Right lobe of liver (tissue), 6 donors: ENCODE measurements at regions not wholly inside any gene's neighbourhood (a gene's known extent, or its start where the extent isn't known, plus 50 kb on each side); places are given as distances from the start of the nearest gene placed in this dataset.

Experiments used
- ATAC-seq, 4 donors: fragments of 200-7000 bp; cut with Tn5 transposase; one replicate each; pipeline ENCODE4 v1.9.1; 2020; ENCODE audit warnings: mild to moderate bottlenecking in 4 of 4, moderate library complexity in 4 of 4
- DNase-seq, 3 donors: peaks; one replicate each; pipeline ENCODE4 v3.0.0-alpha.2; 2020
- H3K27ac ChIP-seq, 3 donors: fragments of 200-600 bp; one replicate each; pipeline ENCODE4 v1.8.0; 2022
- H3K27me3 ChIP-seq, 2 donors: fragments of 200-600 bp; one replicate each; pipeline ENCODE4 v1.8.0; 2022
- H3K36me3 ChIP-seq, 4 donors: fragments of 200-600 bp; sonication (generic) in 1 of 4; one replicate each; pipeline versions ENCODE4 v1.5.1 to v1.8.0; 2017 to 2022; ENCODE audit warnings: control low read depth in 1 of 4
- H3K4me1 ChIP-seq, 4 donors: fragments of 200-600 bp; sonication (generic) in 1 of 4; one replicate each; pipeline versions ENCODE4 v1.5.1 to v1.8.0; 2017 to 2022; ENCODE audit warnings: control low read depth in 1 of 4
- H3K4me3 ChIP-seq, 3 donors: fragments of 200-600 bp; one replicate each; pipeline ENCODE4 v1.8.0; 2022
- H3K9me3 ChIP-seq, 4 donors: fragments of 200-600 bp; sonication (generic) in 1 of 4; one replicate each; pipeline versions ENCODE4 v1.5.1 to v1.8.0; 2017 to 2022; ENCODE audit warnings: control low read depth in 1 of 4
- POLR2A ChIP-seq: fragments of 450-650 bp; IDR thresholded peaks from one replicate; pipeline ENCODE4 v1.6.1; 2017; ENCODE audit warnings: antibody characterized with exemption, mild to moderate bottlenecking
- WGBS: methylation state at CpG from one replicate; pipeline ENCODE4 v1.1.6; 2018; ENCODE audit warnings: low coverage, low lambda C conversion rate; ENCODE audit not compliant: insufficient coverage; ENCODE audit errors: missing lambda C conversion rate; 5-methylcytosine and 5-hydroxymethylcytosine counted together
- intact Hi-C, 2 donors: fragments of 100-400 bp; cut with DNase I; formaldehyde crosslinking; loops; one replicate each; pipeline versions ENCODE4 v1.11.2 to v1.14.1; 2022
- TF ChIP-seq, protein P1 (sequence below), 4 donors: fragments of 200-600 bp in 3 of 4; fragments of 450-650 bp in 1 of 4; IDR thresholded peaks; one replicate each; pipeline versions ENCODE4 v1.5.1 to v1.8.0; 2016 to 2022; ENCODE audit warnings: antibody characterized with exemption in 4 of 4, mild to moderate bottlenecking in 2 of 4
- donor health status: DM: no; HTN: yes; CAD: no.
- donor health status: DM: no; HTN: no; CAD: no.
- donor health status: DM: no; HTN: no; CAD: no.
- donor health status: DM: no; HTN: yes; CAD: no.
- donor health status: DM: no; HTN: yes; CAD: no.

DNA sequence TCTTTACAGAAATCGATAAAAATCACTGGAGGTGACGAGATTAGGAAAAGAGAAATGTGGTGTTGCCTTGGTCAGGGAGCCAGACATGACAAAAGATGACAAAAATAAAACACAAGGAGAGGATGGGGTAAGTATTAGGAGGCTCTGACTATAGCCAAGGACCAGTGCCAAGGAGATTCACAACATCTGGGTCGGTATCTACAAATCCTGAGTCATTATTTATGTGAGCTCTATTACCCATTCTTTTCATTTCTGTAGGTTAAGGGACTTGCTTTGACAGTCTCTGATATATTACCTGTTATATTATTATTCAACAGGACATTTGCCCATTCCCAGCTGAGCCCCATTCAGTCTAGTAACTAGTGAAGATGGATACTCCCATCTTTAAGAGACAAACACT is 120.8 kb downstream of the TYW3 start:
- TF ChIP-seq, protein P1, sequence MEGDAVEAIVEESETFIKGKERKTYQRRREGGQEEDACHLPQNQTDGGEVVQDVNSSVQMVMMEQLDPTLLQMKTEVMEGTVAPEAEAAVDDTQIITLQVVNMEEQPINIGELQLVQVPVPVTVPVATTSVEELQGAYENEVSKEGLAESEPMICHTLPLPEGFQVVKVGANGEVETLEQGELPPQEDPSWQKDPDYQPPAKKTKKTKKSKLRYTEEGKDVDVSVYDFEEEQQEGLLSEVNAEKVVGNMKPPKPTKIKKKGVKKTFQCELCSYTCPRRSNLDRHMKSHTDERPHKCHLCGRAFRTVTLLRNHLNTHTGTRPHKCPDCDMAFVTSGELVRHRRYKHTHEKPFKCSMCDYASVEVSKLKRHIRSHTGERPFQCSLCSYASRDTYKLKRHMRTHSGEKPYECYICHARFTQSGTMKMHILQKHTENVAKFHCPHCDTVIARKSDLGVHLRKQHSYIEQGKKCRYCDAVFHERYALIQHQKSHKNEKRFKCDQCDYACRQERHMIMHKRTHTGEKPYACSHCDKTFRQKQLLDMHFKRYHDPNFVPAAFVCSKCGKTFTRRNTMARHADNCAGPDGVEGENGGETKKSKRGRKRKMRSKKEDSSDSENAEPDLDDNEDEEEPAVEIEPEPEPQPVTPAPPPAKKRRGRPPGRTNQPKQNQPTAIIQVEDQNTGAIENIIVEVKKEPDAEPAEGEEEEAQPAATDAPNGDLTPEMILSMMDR (IDR thresholded peaks at IDR 0.05): no peak
- TF ChIP-seq POLR2A: no peak
- DNase-seq: no peak
- intact Hi-C loops: no loop called here
- Histone ChIP-seq H3K4me3 (no peak overlapping the region), H3K36me3 (no peaks in the 10 kb centered on the region), H3K27ac (no peak overlapping the region), H3K9me3 (no peaks in the 10 kb centered on the region), H3K27me3 (no peaks in the 10 kb centered on the region), H3K4me1 (no peaks in the 10 kb centered on the region)
- WGBS: 71% methylated on average over 3 of the region's 3 CpGs
- no peak for ATAC-seq

- ATAC-seq: no peak
- whole genome bisulfite sequencing: 42% methylated on average over 1 of the region's 1 CpG
- Histone ChIP-seq H3K27ac (no peak overlapping the region), H3K9me3 (no peaks in the 10 kb centered on the region), H3K36me3 (no peaks in the 10 kb centered on the region), H3K27me3 (no peaks in the 10 kb centered on the region), H3K4me1 (no peaks in the 10 kb centered on the region), H3K4me3 (no peak overlapping the region)
- TF ChIP-seq POLR2A: no peak
- TF ChIP-seq, protein P1 (IDR thresholded peaks at IDR 0.05): no peak
- DNase-seq: no peak
- intact Hi-C loops: no loop called here
Measured at GRCh38 chr1:74856174-74856573, 123.2 kb downstream of the TYW3 start.

DNA sequence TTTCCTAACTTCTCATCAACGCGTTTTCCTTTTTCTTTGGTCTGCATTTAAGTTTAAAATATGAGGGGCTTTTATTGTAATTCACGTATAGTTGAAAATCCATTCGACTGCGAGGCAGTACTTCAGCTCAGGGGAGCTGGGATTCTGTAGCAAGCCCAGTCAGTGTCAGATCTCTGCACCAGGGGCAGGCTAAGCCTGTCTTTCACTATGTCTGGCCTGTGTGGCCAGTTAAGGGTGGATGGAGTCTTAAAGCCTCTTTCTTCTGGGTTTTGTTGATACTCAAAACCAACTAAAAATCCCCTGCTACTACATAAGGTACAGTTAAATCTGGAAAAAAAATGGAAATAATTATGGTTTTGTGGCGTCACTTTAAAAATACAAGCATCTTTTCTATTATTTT is 124.7 kb downstream of the TYW3 start:
- 68% methylated on average over 6 of the region's 6 CpGs for WGBS
- H3K27ac ChIP-seq: no peak overlapping the region
- no peaks in the 10 kb centered on the region for H3K4me1 ChIP-seq
- ATAC-seq (no peak), DNase-seq (no peak)
- H3K36me3 ChIP-seq: no peaks in the 10 kb centered on the region
- H3K9me3 ChIP-seq: no peaks in the 10 kb centered on the region
- no peaks in the 10 kb centered on the region for H3K27me3 ChIP-seq
- H3K4me3 ChIP-seq: no peak overlapping the region
- intact Hi-C loops: no loop called here
- no peak for TF ChIP-seq POLR2A
- TF ChIP-seq, protein P1 (IDR thresholded peaks at IDR 0.05): no peak

- DNase-seq (no peak), ATAC-seq (no peak)
- intact Hi-C loops: no loop called here
- Histone ChIP-seq H3K27ac (no peak overlapping the region), H3K27me3 (no peaks in the 10 kb centered on the region), H3K4me3 (no peak overlapping the region), H3K9me3 (no peaks in the 10 kb centered on the region), H3K36me3 (no peaks in the 10 kb centered on the region), H3K4me1 (no peaks in the 10 kb centered on the region)
- TF ChIP-seq, protein P1 (IDR thresholded peaks at IDR 0.05): no peak
- no peak for TF ChIP-seq POLR2A
- WGBS: 61% methylated on average over 5 of the region's 5 CpGs
Measured at GRCh38 chr1:74858136-74858535, 125.2 kb downstream of the TYW3 start.

- no peak for DNase-seq
- no peak for ATAC-seq
- intact Hi-C loops: no loop called here
- H3K36me3 ChIP-seq: no peaks in the 10 kb centered on the region
- H3K4me3 ChIP-seq: no peak overlapping the region
- no peaks in the 10 kb centered on the region for H3K27me3 ChIP-seq
- TF ChIP-seq, protein P1 (IDR thresholded peaks at IDR 0.05): no peak
- TF ChIP-seq POLR2A: no peak
- WGBS: 67% methylated on average over 1 of the region's 1 CpG
- no peaks in the 10 kb centered on the region for H3K9me3 ChIP-seq
- no peak overlapping the region for H3K27ac ChIP-seq
- H3K4me1 ChIP-seq: no peaks in the 10 kb centered on the region
Measured at GRCh38 chr1:74861867-74862266, 128.9 kb downstream of the TYW3 start.
